ENCODE measurements at regions not wholly inside any gene's neighbourhood (a gene's known extent, or its start where the extent isn't known, plus 50 kb on each side); places are given as distances from the start of the nearest gene placed in this dataset.
A peak's percentile ranks its signal among the peaks of the same experiment; 100 is the strongest.
"Not testable (repeated sequence)": the region's sequence is repeated elsewhere in the genome, so short reads cannot be mapped to it uniquely, and the experiment has no call there.

DNA sequence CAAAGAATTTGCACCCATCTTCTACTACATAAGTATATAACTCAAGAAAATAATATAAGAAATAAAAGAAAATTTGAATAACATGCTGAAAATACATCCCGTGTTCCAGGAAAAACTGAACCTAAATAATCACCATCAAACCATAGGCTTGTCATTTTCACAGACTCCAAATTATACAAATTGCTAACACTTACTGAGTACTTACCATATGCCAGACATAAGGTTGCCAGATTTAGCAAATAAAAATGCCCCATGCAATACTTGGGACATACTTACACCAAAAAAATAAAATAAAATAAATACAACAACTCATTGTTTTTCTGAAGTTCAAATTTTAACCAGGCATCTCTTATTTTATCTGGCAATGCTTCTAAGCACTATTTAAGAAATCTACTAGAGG is 760.4 kb upstream of the SEMA6D start:
- no peak overlapping the region for H3K4ac ChIP-seq (ENCODE audit: low read depth, low read length)
- H3K36me3 ChIP-seq (ENCODE audit: control insufficient read depth in 1 of 2, insufficient read depth in 2 of 2, low read length in 2 of 2): no peaks in the 10 kb centered on the region
- H2AFZ ChIP-seq (ENCODE audit: insufficient read depth, low read length, poor library complexity): no peak overlapping the region
- whole genome bisulfite sequencing (ENCODE audit: extremely low coverage, insufficient coverage, insufficient read length): no CpG with 5 or more reads among the region's 1 CpG
- H3K9me3 ChIP-seq (ENCODE audit: insufficient read depth, low read depth, low read length): no peaks in the 10 kb centered on the region
- no peak overlapping the region for H3K4me3 ChIP-seq (ENCODE audit: low read depth, low read length)
- peaks cover 0 to 3% of the 10 kb centered on the region in 2 experiments for H3K4me1 ChIP-seq (ENCODE audit: control insufficient read depth in 1 of 2, insufficient read depth in 2 of 2, low read length in 2 of 2)
- H3K79me2 ChIP-seq (ENCODE audit: control insufficient read depth, insufficient read depth, low read length, poor library complexity): no peaks in the 10 kb centered on the region
- no peak overlapping the region for H4K91ac ChIP-seq (ENCODE audit: low read depth, low read length)
- H4K8ac ChIP-seq (ENCODE audit: low read depth, low read length): no peak overlapping the region
- H3K14ac ChIP-seq (ENCODE audit: low read length): no peak overlapping the region
- H3K18ac ChIP-seq (ENCODE audit: low read length): no peak overlapping the region
- no peak overlapping the region for H2BK5ac ChIP-seq (ENCODE audit: low read depth, low read length, poor library complexity)
- H3K4me2 ChIP-seq (ENCODE audit: low read length): no peak overlapping the region
- H3K27me3 ChIP-seq (ENCODE audit: insufficient read depth, low read length): no peaks in the 10 kb centered on the region
- no peak overlapping the region for H2BK12ac ChIP-seq (ENCODE audit: low read length)
- H4K12ac ChIP-seq (ENCODE audit: low read depth, low read length): no peak overlapping the region
- no peak overlapping the region for H3K9ac ChIP-seq (ENCODE audit: low read length)
- H2AK5ac ChIP-seq (ENCODE audit: low read length): no peak overlapping the region
- DNase-seq: no peak
- no peak overlapping the region for H3K23ac ChIP-seq (ENCODE audit: low read length)
- no peaks in the 10 kb centered on the region for H3K79me1 ChIP-seq (ENCODE audit: low read length)
- H2BK120ac ChIP-seq (ENCODE audit: insufficient read depth, low read length, poor library complexity): no peak overlapping the region
- H3K27ac ChIP-seq (ENCODE audit: low read depth, low read length): no peak overlapping the region

DNA sequence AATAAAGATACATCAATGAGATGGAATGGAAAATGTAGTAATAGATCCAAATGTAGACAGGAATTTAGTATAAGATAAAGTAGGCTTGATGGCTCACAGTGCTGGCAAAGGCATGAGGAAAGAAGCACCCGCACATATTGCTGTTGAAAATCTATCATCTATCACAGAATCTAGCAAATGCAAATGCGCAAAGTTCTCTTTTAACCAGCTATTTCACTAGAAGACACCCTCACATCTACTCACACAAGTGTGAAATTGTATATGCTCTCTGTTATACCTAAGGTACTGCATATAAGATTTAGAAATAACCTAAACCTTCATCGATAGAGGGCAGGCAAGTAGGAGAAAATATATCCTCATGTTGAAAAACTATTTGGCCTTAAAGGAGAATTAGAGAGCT is 756.7 kb upstream of the SEMA6D start:
- H4K12ac ChIP-seq (ENCODE audit: low read depth, low read length): no peak overlapping the region
- no peaks in the 10 kb centered on the region for H3K27me3 ChIP-seq (ENCODE audit: insufficient read depth, low read length)
- no peaks in the 10 kb centered on the region for H3K79me2 ChIP-seq (ENCODE audit: control insufficient read depth, insufficient read depth, low read length, poor library complexity)
- H2AFZ ChIP-seq (ENCODE audit: insufficient read depth, low read length, poor library complexity): no peak overlapping the region
- H4K91ac ChIP-seq (ENCODE audit: low read depth, low read length): no peak overlapping the region
- no peak for DNase-seq
- H3K79me1 ChIP-seq (ENCODE audit: low read length): no peaks in the 10 kb centered on the region
- no peak overlapping the region for H2BK120ac ChIP-seq (ENCODE audit: insufficient read depth, low read length, poor library complexity)
- no peak overlapping the region for H2BK5ac ChIP-seq (ENCODE audit: low read depth, low read length, poor library complexity)
- no peaks in the 10 kb centered on the region for H3K9me3 ChIP-seq (ENCODE audit: insufficient read depth, low read depth, low read length)
- H3K4me3 ChIP-seq (ENCODE audit: low read depth, low read length): no peak overlapping the region
- H2AK5ac ChIP-seq (ENCODE audit: low read length): no peak overlapping the region
- no peak overlapping the region for H3K4ac ChIP-seq (ENCODE audit: low read depth, low read length)
- no peak overlapping the region for H3K14ac ChIP-seq (ENCODE audit: low read length)
- no peak overlapping the region for H3K27ac ChIP-seq (ENCODE audit: low read depth, low read length)
- H4K8ac ChIP-seq (ENCODE audit: low read depth, low read length): no peak overlapping the region
- no peak overlapping the region for H3K23ac ChIP-seq (ENCODE audit: low read length)
- no peak overlapping the region for H3K18ac ChIP-seq (ENCODE audit: low read length)
- H3K9ac ChIP-seq (ENCODE audit: low read length): no peak overlapping the region
- no peak overlapping the region for H2BK12ac ChIP-seq (ENCODE audit: low read length)
- H3K4me1 ChIP-seq (ENCODE audit: control insufficient read depth in 1 of 2, insufficient read depth in 2 of 2, low read length in 2 of 2): peaks cover 0 to 1% of the 10 kb centered on the region in 2 experiments
- no CpG with 5 or more reads among the region's 3 CpGs for WGBS (ENCODE audit: extremely low coverage, insufficient coverage, insufficient read length)
- H3K4me2 ChIP-seq (ENCODE audit: low read length): no peak overlapping the region
- no peaks in the 10 kb centered on the region for H3K36me3 ChIP-seq (ENCODE audit: control insufficient read depth in 1 of 2, insufficient read depth in 2 of 2, low read length in 2 of 2)

DNA sequence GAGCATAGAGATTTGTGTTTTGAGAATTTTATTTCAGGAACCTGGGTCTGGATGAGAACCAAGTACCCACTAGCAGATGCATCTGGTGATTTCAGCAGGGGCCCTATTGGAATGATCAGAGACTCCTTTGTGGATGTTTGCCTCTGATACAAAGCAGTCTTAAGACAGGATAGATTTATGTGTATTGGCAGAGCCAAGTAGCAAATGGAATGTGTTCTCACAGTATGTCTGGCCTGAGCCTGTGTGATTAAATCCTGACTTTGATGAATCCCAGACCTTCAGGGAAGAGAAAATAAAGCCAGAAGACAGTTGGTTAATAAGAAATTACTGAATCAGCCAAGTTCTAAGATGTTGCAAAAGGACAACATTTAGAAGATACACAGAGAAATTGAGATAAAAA is 755.5 kb upstream of the SEMA6D start:
- no peaks in the 10 kb centered on the region for H3K36me3 ChIP-seq (ENCODE audit: control insufficient read depth in 1 of 2, insufficient read depth in 2 of 2, low read length in 2 of 2)
- no peak overlapping the region for H4K8ac ChIP-seq (ENCODE audit: low read depth, low read length)
- no peaks in the 10 kb centered on the region for H3K27me3 ChIP-seq (ENCODE audit: insufficient read depth, low read length)
- no peak overlapping the region for H4K91ac ChIP-seq (ENCODE audit: low read depth, low read length)
- no peak overlapping the region for H3K14ac ChIP-seq (ENCODE audit: low read length)
- H4K12ac ChIP-seq (ENCODE audit: low read depth, low read length): no peak overlapping the region
- H3K23ac ChIP-seq (ENCODE audit: low read length): no peak overlapping the region
- no peak overlapping the region for H2BK5ac ChIP-seq (ENCODE audit: low read depth, low read length, poor library complexity)
- no peak overlapping the region for H3K4me2 ChIP-seq (ENCODE audit: low read length)
- peaks cover 0 to 1% of the 10 kb centered on the region in 2 experiments for H3K4me1 ChIP-seq (ENCODE audit: control insufficient read depth in 1 of 2, insufficient read depth in 2 of 2, low read length in 2 of 2)
- no peak overlapping the region for H3K4ac ChIP-seq (ENCODE audit: low read depth, low read length)
- H2BK120ac ChIP-seq (ENCODE audit: insufficient read depth, low read length, poor library complexity): no peak overlapping the region
- H2AK5ac ChIP-seq (ENCODE audit: low read length): no peak overlapping the region
- no peaks in the 10 kb centered on the region for H3K79me1 ChIP-seq (ENCODE audit: low read length)
- H3K9me3 ChIP-seq (ENCODE audit: insufficient read depth, low read depth, low read length): no peaks in the 10 kb centered on the region
- no peaks in the 10 kb centered on the region for H3K79me2 ChIP-seq (ENCODE audit: control insufficient read depth, insufficient read depth, low read length, poor library complexity)
- H2AFZ ChIP-seq (ENCODE audit: insufficient read depth, low read length, poor library complexity): no peak overlapping the region
- no peak overlapping the region for H2BK12ac ChIP-seq (ENCODE audit: low read length)
- no peak overlapping the region for H3K4me3 ChIP-seq (ENCODE audit: low read depth, low read length)
- peak overlapping the region; percentile 58 for H3K27ac ChIP-seq (ENCODE audit: low read depth, low read length)
- H3K18ac ChIP-seq (ENCODE audit: low read length): no peak overlapping the region
- no peak overlapping the region for H3K9ac ChIP-seq (ENCODE audit: low read length)
- no peak for DNase-seq

DNA sequence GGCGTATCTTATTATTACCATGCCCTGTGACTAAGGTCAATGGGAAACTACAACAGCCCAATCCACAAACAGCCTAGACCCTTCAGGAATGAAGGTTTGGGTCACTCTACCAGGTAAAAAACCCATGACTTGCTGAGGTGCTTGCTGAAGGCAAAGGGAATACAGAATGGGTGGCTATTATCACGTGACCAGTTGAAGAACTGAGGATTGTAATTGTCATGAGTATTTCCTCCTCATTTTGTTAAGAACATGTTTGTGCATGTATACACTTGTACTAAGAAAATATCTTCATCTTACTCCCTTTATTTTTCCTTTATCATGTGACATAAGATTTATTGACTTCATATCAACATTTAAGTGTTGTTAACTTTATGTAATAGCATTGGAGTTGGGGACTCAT is 729.2 kb upstream of the SEMA6D start:
- H3K4me3 ChIP-seq (ENCODE audit: low read depth, low read length); H3K18ac ChIP-seq (ENCODE audit: low read length); H2BK120ac ChIP-seq (ENCODE audit: insufficient read depth, low read length, poor library complexity); H4K12ac ChIP-seq (ENCODE audit: low read depth, low read length); H2BK12ac ChIP-seq (ENCODE audit: low read length); H3K23ac ChIP-seq (ENCODE audit: low read length); H3K79me2 ChIP-seq (ENCODE audit: control insufficient read depth, insufficient read depth, low read length, poor library complexity); H3K27ac ChIP-seq (ENCODE audit: low read depth, low read length); H2BK5ac ChIP-seq (ENCODE audit: low read depth, low read length, poor library complexity); H3K4ac ChIP-seq (ENCODE audit: low read depth, low read length); H3K4me2 ChIP-seq (ENCODE audit: low read length); H3K4me1 ChIP-seq (ENCODE audit: control insufficient read depth in 1 of 2, insufficient read depth in 2 of 2, low read length in 2 of 2); H3K79me1 ChIP-seq (ENCODE audit: low read length); H4K8ac ChIP-seq (ENCODE audit: low read depth, low read length); H3K9me3 ChIP-seq (ENCODE audit: insufficient read depth, low read depth, low read length); H4K91ac ChIP-seq (ENCODE audit: low read depth, low read length); H2AFZ ChIP-seq (ENCODE audit: insufficient read depth, low read length, poor library complexity); H3K9ac ChIP-seq (ENCODE audit: low read length); H3K14ac ChIP-seq (ENCODE audit: low read length); H2AK5ac ChIP-seq (ENCODE audit: low read length); H3K36me3 ChIP-seq (ENCODE audit: control insufficient read depth in 1 of 2, insufficient read depth in 2 of 2, low read length in 2 of 2); H3K27me3 ChIP-seq (ENCODE audit: insufficient read depth, low read length); DNase-seq: not testable (repeated sequence)
- WGBS (ENCODE audit: extremely low coverage, insufficient coverage, insufficient read length): no CpG with 5 or more reads among the region's 2 CpGs
